KMS-11 (cell line): ENCODE measurements at regions not wholly inside any gene's neighbourhood (a gene's known extent, or its start where the extent isn't known, plus 50 kb on each side); places are given as distances from the start of the nearest gene placed in this dataset.

Experiments
- H2AFZ ChIP-seq: fragments of 200-600 bp; sonication (generic); 2 replicates; pipeline ENCODE4 v1.6.1; 2016; ENCODE audit warnings: antibody characterized with exemption, mixed run types, low read depth
- H3K27ac ChIP-seq: fragments of 200-600 bp; sonication (generic); 2 replicates; pipeline ENCODE4 v1.6.1; 2016; ENCODE audit warnings: mild to moderate bottlenecking, mixed run types
- H3K27me3 ChIP-seq: fragments of 200-600 bp; sonication (generic); 2 replicates; pipeline ENCODE4 v1.6.1; 2017; ENCODE audit warnings: mild to moderate bottlenecking, low read depth, mixed run types, moderate library complexity; ENCODE audit not compliant: insufficient read depth
- H3K36me3 ChIP-seq: fragments of 200-600 bp; sonication (generic); 2 replicates; pipeline ENCODE4 v1.6.1; 2017; ENCODE audit warnings: mild to moderate bottlenecking, mixed run types; ENCODE audit not compliant: insufficient read depth
- H3K4me1 ChIP-seq: fragments of 200-600 bp; sonication (generic); 2 replicates; pipeline ENCODE4 v1.6.1; 2016; ENCODE audit warnings: mild to moderate bottlenecking, low read depth, mixed run types; ENCODE audit not compliant: poor library complexity, severe bottlenecking
- H3K4me2 ChIP-seq: fragments of 200-600 bp; sonication (generic); 2 replicates; pipeline ENCODE4 v1.7.0; 2016; ENCODE audit warnings: mild to moderate bottlenecking, mixed run types
- H3K4me3 ChIP-seq: fragments of 200-600 bp; sonication (generic); IDR thresholded peaks from 2 replicates; pipeline ENCODE4 v1.6.1; 2017; ENCODE audit warnings: low read depth, low read length, mixed read lengths; ENCODE audit not compliant: insufficient read depth
- H3K79me2 ChIP-seq: fragments of 200-600 bp; sonication (generic); 2 replicates; pipeline ENCODE4 v1.6.1; 2016; ENCODE audit warnings: low read depth, mixed run types; ENCODE audit not compliant: insufficient read depth
- H3K9ac ChIP-seq: fragments of 200-600 bp; sonication (generic); 2 replicates; pipeline ENCODE4 v1.6.1; 2016; ENCODE audit warnings: mild to moderate bottlenecking, mixed run types
- H4K20me1 ChIP-seq: fragments of 200-600 bp; sonication (generic); 2 replicates; pipeline ENCODE4 v1.6.1; 2016; ENCODE audit warnings: mild to moderate bottlenecking, mixed run types; ENCODE audit not compliant: insufficient read depth
- TF ChIP-seq, protein P1 (sequence below): fragments of 200-600 bp; sonication (generic); conservative IDR thresholded peaks from 2 replicates; pipeline ENCODE4 v1.6.1; 2017; ENCODE audit warnings: low read depth, mild to moderate bottlenecking, antibody characterized with exemption, low read length, moderate library complexity, mixed read lengths

DNA sequence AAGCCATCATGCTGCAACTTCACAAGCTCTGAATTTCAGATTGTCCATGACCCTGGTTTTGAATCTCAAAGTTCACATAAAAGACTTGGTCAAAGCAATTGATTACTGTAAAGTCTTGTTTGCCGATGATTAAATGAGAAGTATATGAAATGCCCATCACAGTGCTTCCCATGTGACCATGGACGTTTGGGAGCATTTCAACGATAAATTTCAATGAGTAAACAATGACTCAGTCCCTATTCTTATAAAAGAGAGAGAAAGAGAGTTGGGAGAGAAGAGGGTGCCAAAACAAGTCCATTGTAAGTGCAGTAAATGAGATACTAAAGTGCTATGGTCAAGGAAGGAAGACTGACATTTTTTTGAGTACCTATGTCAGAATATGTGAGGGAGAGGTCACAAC lies 276.9 kb downstream of the SOX9 start:
- TF ChIP-seq, protein P1, sequence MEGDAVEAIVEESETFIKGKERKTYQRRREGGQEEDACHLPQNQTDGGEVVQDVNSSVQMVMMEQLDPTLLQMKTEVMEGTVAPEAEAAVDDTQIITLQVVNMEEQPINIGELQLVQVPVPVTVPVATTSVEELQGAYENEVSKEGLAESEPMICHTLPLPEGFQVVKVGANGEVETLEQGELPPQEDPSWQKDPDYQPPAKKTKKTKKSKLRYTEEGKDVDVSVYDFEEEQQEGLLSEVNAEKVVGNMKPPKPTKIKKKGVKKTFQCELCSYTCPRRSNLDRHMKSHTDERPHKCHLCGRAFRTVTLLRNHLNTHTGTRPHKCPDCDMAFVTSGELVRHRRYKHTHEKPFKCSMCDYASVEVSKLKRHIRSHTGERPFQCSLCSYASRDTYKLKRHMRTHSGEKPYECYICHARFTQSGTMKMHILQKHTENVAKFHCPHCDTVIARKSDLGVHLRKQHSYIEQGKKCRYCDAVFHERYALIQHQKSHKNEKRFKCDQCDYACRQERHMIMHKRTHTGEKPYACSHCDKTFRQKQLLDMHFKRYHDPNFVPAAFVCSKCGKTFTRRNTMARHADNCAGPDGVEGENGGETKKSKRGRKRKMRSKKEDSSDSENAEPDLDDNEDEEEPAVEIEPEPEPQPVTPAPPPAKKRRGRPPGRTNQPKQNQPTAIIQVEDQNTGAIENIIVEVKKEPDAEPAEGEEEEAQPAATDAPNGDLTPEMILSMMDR = no peak
- no peaks in the 10 kb centered on the region for H3K27me3 ChIP-seq
- H3K27ac ChIP-seq = no peak overlapping the region
- H3K36me3 ChIP-seq = no peaks in the 10 kb centered on the region
- no peak overlapping the region for H3K9ac ChIP-seq
- H2AFZ ChIP-seq = no peak overlapping the region
- no peaks in the 10 kb centered on the region for H4K20me1 ChIP-seq
- no peak overlapping the region for H3K4me2 ChIP-seq
- H3K4me3 ChIP-seq = no peak overlapping the region
- no peaks in the 10 kb centered on the region for H3K79me2 ChIP-seq
- H3K4me1 ChIP-seq = peaks cover 15% of the 10 kb centered on the region

- H2AFZ ChIP-seq = no peak overlapping the region
- H3K9ac ChIP-seq = no peak overlapping the region
- no peaks in the 10 kb centered on the region for H3K79me2 ChIP-seq
- H4K20me1 ChIP-seq = no peaks in the 10 kb centered on the region
- no peaks in the 10 kb centered on the region for H3K27me3 ChIP-seq
- no peak overlapping the region for H3K4me3 ChIP-seq
- TF ChIP-seq, protein P1 = no peak
- H3K27ac ChIP-seq = no peak overlapping the region
- peaks cover 10% of the 10 kb centered on the region for H3K4me1 ChIP-seq
- H3K36me3 ChIP-seq = no peaks in the 10 kb centered on the region
- H3K4me2 ChIP-seq = no peak overlapping the region
Measured at GRCh38 chr17:72399023-72399607, 278.3 kb downstream of the SOX9 start.

- Histone ChIP-seq H3K9ac (no peak overlapping the region), H4K20me1 (no peaks in the 10 kb centered on the region), H3K4me1 (peaks cover 10% of the 10 kb centered on the region), H3K4me2 (no peak overlapping the region), H3K36me3 (no peaks in the 10 kb centered on the region), H3K79me2 (no peaks in the 10 kb centered on the region), H3K4me3 (no peak overlapping the region), H3K27me3 (no peaks in the 10 kb centered on the region), H2AFZ (no peak overlapping the region), H3K27ac (no peak overlapping the region)
- TF ChIP-seq, protein P1 = no peak
Measured at GRCh38 chr17:72399608-72400487, 279.0 kb downstream of the SOX9 start.

DNA sequence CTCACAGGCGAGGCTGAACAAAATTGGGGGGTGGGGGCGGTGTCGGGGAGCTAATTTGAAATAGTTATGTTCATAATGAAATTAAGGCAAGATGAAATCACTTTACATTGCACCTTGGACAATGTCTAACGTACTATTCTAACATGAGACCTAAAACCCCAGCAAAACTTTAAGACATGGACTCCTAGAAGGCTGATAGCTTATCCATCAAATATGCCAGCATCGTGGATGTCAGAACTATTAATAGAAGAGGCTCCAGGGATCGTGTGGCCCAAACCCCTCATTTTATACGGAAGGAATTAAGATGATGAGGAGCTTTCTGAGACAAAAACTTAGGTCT lies 279.6 kb downstream of the SOX9 start:
- peaks cover 10% of the 10 kb centered on the region for H3K4me1 ChIP-seq
- H3K4me2 ChIP-seq = no peak overlapping the region
- TF ChIP-seq, protein P1 = no peak
- H3K27me3 ChIP-seq = no peaks in the 10 kb centered on the region
- no peaks in the 10 kb centered on the region for H3K79me2 ChIP-seq
- no peak overlapping the region for H3K27ac ChIP-seq
- H4K20me1 ChIP-seq = no peaks in the 10 kb centered on the region
- no peak overlapping the region for H3K9ac ChIP-seq
- no peak overlapping the region for H3K4me3 ChIP-seq
- no peaks in the 10 kb centered on the region for H3K36me3 ChIP-seq
- no peak overlapping the region for H2AFZ ChIP-seq
